GM23338 (cell line): ENCODE measurements at regions not wholly inside any gene's neighbourhood (a gene's known extent, or its start where the extent isn't known, plus 50 kb on each side); places are given as distances from the start of the nearest gene placed in this dataset.

ENCODE experiments used
- ATAC-seq: fragments of 200-7000 bp; cut with Tn5 transposase; 3 replicates; pipeline ENCODE4 v1.9.1; 2020
- DNase-seq: peaks from one replicate; pipeline ENCODE4 v3.0.0-alpha.2; 2015; ENCODE audit warnings: low spot score
- H2AFZ ChIP-seq: fragments of 200-600 bp; sonication (generic); 2 replicates; pipeline ENCODE4 v1.8.0; 2016; ENCODE audit warnings: antibody characterized with exemption, mild to moderate bottlenecking, moderate library complexity
- H3F3A ChIP-seq: fragments of 200-600 bp; sonication (generic); replicated peaks from 2 replicates; pipeline ENCODE4 v1.8.0; 2017; ENCODE audit warnings: antibody characterized with exemption, mixed run types, low read depth
- H3K27ac ChIP-seq: fragments of 200-600 bp; sonication (generic); 2 replicates; pipeline ENCODE4 v1.6.1; 2016; ENCODE audit warnings: low read depth
- H3K27me3 ChIP-seq: fragments of 200-600 bp; sonication (generic); 2 replicates; pipeline ENCODE4 v1.8.0; 2016; ENCODE audit warnings: mild to moderate bottlenecking, mixed run types, moderate library complexity; ENCODE audit not compliant: insufficient read depth
- H3K36me3 ChIP-seq: fragments of 200-600 bp; sonication (generic); 2 replicates; pipeline ENCODE4 v1.8.0; 2016; ENCODE audit warnings: mild to moderate bottlenecking; ENCODE audit not compliant: insufficient read depth
- H3K4me1 ChIP-seq: fragments of 200-600 bp; sonication (generic); 2 replicates; pipeline ENCODE4 v1.8.0; 2016; ENCODE audit warnings: mild to moderate bottlenecking, moderate library complexity; ENCODE audit not compliant: insufficient read depth
- H3K4me2 ChIP-seq: fragments of 200-600 bp; sonication (generic); 2 replicates; pipeline ENCODE4 v1.7.1; 2017; ENCODE audit warnings: mixed run types
- H3K4me3 ChIP-seq: fragments of 200-600 bp; sonication (generic); 2 replicates; pipeline ENCODE4 v1.6.1; 2016; ENCODE audit warnings: mixed run types
- H3K79me2 ChIP-seq: fragments of 200-600 bp; sonication (generic); replicated peaks from 2 replicates; pipeline ENCODE4 v1.8.0; 2017; ENCODE audit warnings: mild to moderate bottlenecking; ENCODE audit not compliant: insufficient read depth
- H3K9me2 ChIP-seq: fragments of 200-600 bp; sonication (generic); 2 replicates; pipeline ENCODE4 v1.8.0; 2017; ENCODE audit not compliant: insufficient read depth
- H4K20me1 ChIP-seq: fragments of 200-600 bp; sonication (generic); replicated peaks from 2 replicates; pipeline ENCODE4 v1.8.0; 2017; ENCODE audit warnings: mild to moderate bottlenecking; ENCODE audit not compliant: insufficient read depth
- H3K27ac Mint-ChIP-seq: 2 replicates; pipeline ENCODE4 v1.8.0; 2020; ENCODE audit warnings: inconsistent platforms, mild to moderate bottlenecking, moderate library complexity, mixed read lengths
- H3K27me3 Mint-ChIP-seq: 3 replicates; pipeline ENCODE4 v1.8.0; 2022; ENCODE audit warnings: low read depth, mild to moderate bottlenecking, moderate library complexity, mixed read lengths, inconsistent platforms; ENCODE audit not compliant: insufficient read depth, poor library complexity
- H3K36me3 Mint-ChIP-seq: 3 replicates; pipeline ENCODE4 v1.8.0; 2021; ENCODE audit warnings: low read depth, mild to moderate bottlenecking, inconsistent platforms, moderate library complexity, mixed read lengths
- H3K4me1 Mint-ChIP-seq: 3 replicates; pipeline ENCODE4 v1.8.0; 2020; ENCODE audit warnings: mild to moderate bottlenecking, inconsistent platforms, mixed read lengths
- H3K4me3 Mint-ChIP-seq: 3 replicates; pipeline ENCODE4 v1.8.0; 2021; ENCODE audit warnings: moderate library complexity, mild to moderate bottlenecking, inconsistent platforms, mixed read lengths
- H3K9me3 Mint-ChIP-seq: 3 replicates; pipeline ENCODE4 v1.8.0; 2020; ENCODE audit warnings: moderate library complexity, mild to moderate bottlenecking, inconsistent platforms, mixed read lengths
- CREB1 ChIP-seq: fragments of 250-450 bp; sonication (Bioruptor Pico); IDR thresholded peaks from 2 replicates; pipeline ENCODE4 v1.5.0; 2020; ENCODE audit warnings: low read depth, mild to moderate bottlenecking, moderate library complexity
- EZH2 ChIP-seq: fragments of 200-600 bp; sonication (generic); IDR thresholded peaks from one replicate; pipeline ENCODE4 v1.8.0; 2017; ENCODE audit warnings: antibody characterized with exemption, mild to moderate bottlenecking, low read depth; ENCODE audit not compliant: unreplicated experiment
- EZH2phosphoT487 ChIP-seq: fragments of 200-600 bp; sonication (generic); IDR thresholded peaks from one replicate; pipeline ENCODE4 v1.8.1; 2018; ENCODE audit warnings: antibody characterized with exemption; ENCODE audit not compliant: unreplicated experiment
- JUNB ChIP-seq: IDR thresholded peaks from one replicate; pipeline ENCODE4 v1.6.1; 2016; ENCODE audit warnings: antibody characterized with exemption; ENCODE audit not compliant: unreplicated experiment
- NANOG ChIP-seq: IDR thresholded peaks from 2 replicates; pipeline ENCODE4 v1.6.1; 2016; ENCODE audit warnings: antibody characterized with exemption, borderline replicate concordance
- POLR2AphosphoS5 ChIP-seq: IDR thresholded peaks from 2 replicates; pipeline ENCODE4 v1.6.1; 2016; ENCODE audit warnings: antibody characterized with exemption, low read depth
- STAT1 ChIP-seq: IDR thresholded peaks from one replicate; pipeline ENCODE4 v1.6.1; 2016; ENCODE audit warnings: antibody characterized with exemption; ENCODE audit not compliant: unreplicated experiment
- ZNF114 ChIP-seq: fragments of 250-450 bp; sonication (Bioruptor Pico); IDR thresholded peaks from 2 replicates; pipeline ENCODE4 v1.5.0; 2020; ENCODE audit warnings: mild to moderate bottlenecking, moderate library complexity
- ZNF331 ChIP-seq: fragments of 250-450 bp; sonication (Bioruptor Pico); IDR thresholded peaks from 2 replicates; pipeline ENCODE4 v1.5.0; 2020; ENCODE audit warnings: low read depth, mild to moderate bottlenecking, moderate library complexity
- TF ChIP-seq, protein P1 (sequence below), 2 experiments: fragments of 200-600 bp in 1 of 2; sonication (generic) in 1 of 2; conservative IDR thresholded peaks; 2 replicates each; pipeline versions ENCODE4 v1.5.1 to v1.6.1; 2016 to 2017; ENCODE audit warnings: antibody characterized with exemption in 2 of 2, low read depth in 2 of 2, mild to moderate bottlenecking in 2 of 2, moderate library complexity in 1 of 2
- TF ChIP-seq, protein P2 (sequence below): IDR thresholded peaks from 2 replicates; pipeline ENCODE4 v1.6.1; 2016; ENCODE audit warnings: antibody characterized with exemption
- TF ChIP-seq, protein P3 (sequence below): IDR thresholded peaks from one replicate; pipeline ENCODE4 v1.6.1; 2018; ENCODE audit warnings: antibody characterized with exemption; ENCODE audit not compliant: unreplicated experiment
- TF ChIP-seq, protein P4 (sequence below): fragments of 250-450 bp; sonication (Bioruptor Pico); IDR thresholded peaks from 2 replicates; pipeline ENCODE4 v1.5.0; 2020; ENCODE audit warnings: mild to moderate bottlenecking, moderate library complexity

DNA sequence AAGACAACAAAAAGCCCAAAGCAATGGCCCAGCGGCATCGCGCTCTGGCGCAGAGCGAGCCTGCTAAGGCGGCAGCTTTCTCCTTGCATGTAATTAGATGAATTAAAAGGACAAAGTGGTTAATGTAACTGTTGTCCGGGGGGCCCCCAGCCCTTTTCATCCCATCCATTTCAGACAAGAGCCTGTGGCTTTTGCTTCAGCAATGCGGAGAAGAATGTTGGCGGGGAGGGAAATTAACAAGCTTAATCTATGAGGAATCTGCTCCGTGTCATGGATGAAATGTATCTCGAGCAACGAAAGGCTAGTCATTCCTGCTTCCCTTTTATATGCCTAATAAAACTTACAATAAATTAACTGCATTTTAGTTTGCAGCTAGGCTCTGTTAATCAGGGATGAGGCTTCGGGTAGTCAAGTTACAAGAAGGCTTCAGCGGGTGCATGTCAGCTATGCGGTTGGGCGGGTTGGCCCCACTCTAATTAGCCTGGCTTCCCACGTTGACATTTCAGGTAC lies 203.3 kb downstream of the BUB3 start:
- Histone ChIP-seq H3K27ac (no peak overlapping the region), H3K4me1 (peaks cover 20% of the 10 kb centered on the region), H3F3A (no peaks in the 10 kb centered on the region), H3K79me2 (no peaks in the 10 kb centered on the region), H3K36me3 (no peaks in the 10 kb centered on the region), H2AFZ (no peak overlapping the region), H3K9me2 (0 out of 2 replicates have a peak, but pooled peaks cover 4% of the 10 kb centered on the region), H4K20me1 (no peaks in the 10 kb centered on the region), H3K4me2 (peak overlapping the region; percentile 25), H3K27me3 (no peaks in the 10 kb centered on the region), H3K4me3 (no peak overlapping the region)
- DNase-seq = peak; percentile 51
- peaks cover 29% of the 10 kb centered on the region for H3K4me1 Mint-ChIP-seq
- H3K9me3 Mint-ChIP-seq = no peaks in the 10 kb centered on the region; the same call in 2 of the 3 replicates
- H3K36me3 Mint-ChIP-seq = no peaks in the 10 kb centered on the region; the same call in 2 of the 3 replicates
- peak; percentile 79 for ATAC-seq
- H3K4me3 Mint-ChIP-seq = peak overlapping the region; percentile 28
- peaks cover 11% of the 10 kb centered on the region for H3K27me3 Mint-ChIP-seq
- no peak for TF ChIP-seq STAT1
- no peak for TF ChIP-seq JUNB
- no peak for TF ChIP-seq ZNF114 (CRISPR knock-in tag)
- no peak for TF ChIP-seq ZNF331 (CRISPR knock-in tag)
- TF ChIP-seq, protein P1, sequence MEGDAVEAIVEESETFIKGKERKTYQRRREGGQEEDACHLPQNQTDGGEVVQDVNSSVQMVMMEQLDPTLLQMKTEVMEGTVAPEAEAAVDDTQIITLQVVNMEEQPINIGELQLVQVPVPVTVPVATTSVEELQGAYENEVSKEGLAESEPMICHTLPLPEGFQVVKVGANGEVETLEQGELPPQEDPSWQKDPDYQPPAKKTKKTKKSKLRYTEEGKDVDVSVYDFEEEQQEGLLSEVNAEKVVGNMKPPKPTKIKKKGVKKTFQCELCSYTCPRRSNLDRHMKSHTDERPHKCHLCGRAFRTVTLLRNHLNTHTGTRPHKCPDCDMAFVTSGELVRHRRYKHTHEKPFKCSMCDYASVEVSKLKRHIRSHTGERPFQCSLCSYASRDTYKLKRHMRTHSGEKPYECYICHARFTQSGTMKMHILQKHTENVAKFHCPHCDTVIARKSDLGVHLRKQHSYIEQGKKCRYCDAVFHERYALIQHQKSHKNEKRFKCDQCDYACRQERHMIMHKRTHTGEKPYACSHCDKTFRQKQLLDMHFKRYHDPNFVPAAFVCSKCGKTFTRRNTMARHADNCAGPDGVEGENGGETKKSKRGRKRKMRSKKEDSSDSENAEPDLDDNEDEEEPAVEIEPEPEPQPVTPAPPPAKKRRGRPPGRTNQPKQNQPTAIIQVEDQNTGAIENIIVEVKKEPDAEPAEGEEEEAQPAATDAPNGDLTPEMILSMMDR (conservative IDR thresholded peaks at IDR 0.05; ENCODE audit: low read depth in 2 of 2) = no peak
- TF ChIP-seq POLR2AphosphoS5 = no peak
- TF ChIP-seq, protein P2, sequence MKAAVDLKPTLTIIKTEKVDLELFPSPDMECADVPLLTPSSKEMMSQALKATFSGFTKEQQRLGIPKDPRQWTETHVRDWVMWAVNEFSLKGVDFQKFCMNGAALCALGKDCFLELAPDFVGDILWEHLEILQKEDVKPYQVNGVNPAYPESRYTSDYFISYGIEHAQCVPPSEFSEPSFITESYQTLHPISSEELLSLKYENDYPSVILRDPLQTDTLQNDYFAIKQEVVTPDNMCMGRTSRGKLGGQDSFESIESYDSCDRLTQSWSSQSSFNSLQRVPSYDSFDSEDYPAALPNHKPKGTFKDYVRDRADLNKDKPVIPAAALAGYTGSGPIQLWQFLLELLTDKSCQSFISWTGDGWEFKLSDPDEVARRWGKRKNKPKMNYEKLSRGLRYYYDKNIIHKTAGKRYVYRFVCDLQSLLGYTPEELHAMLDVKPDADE = no peak
- no peak for TF ChIP-seq NANOG
- TF ChIP-seq, protein P3, sequence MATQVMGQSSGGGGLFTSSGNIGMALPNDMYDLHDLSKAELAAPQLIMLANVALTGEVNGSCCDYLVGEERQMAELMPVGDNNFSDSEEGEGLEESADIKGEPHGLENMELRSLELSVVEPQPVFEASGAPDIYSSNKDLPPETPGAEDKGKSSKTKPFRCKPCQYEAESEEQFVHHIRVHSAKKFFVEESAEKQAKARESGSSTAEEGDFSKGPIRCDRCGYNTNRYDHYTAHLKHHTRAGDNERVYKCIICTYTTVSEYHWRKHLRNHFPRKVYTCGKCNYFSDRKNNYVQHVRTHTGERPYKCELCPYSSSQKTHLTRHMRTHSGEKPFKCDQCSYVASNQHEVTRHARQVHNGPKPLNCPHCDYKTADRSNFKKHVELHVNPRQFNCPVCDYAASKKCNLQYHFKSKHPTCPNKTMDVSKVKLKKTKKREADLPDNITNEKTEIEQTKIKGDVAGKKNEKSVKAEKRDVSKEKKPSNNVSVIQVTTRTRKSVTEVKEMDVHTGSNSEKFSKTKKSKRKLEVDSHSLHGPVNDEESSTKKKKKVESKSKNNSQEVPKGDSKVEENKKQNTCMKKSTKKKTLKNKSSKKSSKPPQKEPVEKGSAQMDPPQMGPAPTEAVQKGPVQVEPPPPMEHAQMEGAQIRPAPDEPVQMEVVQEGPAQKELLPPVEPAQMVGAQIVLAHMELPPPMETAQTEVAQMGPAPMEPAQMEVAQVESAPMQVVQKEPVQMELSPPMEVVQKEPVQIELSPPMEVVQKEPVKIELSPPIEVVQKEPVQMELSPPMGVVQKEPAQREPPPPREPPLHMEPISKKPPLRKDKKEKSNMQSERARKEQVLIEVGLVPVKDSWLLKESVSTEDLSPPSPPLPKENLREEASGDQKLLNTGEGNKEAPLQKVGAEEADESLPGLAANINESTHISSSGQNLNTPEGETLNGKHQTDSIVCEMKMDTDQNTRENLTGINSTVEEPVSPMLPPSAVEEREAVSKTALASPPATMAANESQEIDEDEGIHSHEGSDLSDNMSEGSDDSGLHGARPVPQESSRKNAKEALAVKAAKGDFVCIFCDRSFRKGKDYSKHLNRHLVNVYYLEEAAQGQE = no peak
- no peak for TF ChIP-seq EZH2phosphoT487
- TF ChIP-seq, protein P4, sequence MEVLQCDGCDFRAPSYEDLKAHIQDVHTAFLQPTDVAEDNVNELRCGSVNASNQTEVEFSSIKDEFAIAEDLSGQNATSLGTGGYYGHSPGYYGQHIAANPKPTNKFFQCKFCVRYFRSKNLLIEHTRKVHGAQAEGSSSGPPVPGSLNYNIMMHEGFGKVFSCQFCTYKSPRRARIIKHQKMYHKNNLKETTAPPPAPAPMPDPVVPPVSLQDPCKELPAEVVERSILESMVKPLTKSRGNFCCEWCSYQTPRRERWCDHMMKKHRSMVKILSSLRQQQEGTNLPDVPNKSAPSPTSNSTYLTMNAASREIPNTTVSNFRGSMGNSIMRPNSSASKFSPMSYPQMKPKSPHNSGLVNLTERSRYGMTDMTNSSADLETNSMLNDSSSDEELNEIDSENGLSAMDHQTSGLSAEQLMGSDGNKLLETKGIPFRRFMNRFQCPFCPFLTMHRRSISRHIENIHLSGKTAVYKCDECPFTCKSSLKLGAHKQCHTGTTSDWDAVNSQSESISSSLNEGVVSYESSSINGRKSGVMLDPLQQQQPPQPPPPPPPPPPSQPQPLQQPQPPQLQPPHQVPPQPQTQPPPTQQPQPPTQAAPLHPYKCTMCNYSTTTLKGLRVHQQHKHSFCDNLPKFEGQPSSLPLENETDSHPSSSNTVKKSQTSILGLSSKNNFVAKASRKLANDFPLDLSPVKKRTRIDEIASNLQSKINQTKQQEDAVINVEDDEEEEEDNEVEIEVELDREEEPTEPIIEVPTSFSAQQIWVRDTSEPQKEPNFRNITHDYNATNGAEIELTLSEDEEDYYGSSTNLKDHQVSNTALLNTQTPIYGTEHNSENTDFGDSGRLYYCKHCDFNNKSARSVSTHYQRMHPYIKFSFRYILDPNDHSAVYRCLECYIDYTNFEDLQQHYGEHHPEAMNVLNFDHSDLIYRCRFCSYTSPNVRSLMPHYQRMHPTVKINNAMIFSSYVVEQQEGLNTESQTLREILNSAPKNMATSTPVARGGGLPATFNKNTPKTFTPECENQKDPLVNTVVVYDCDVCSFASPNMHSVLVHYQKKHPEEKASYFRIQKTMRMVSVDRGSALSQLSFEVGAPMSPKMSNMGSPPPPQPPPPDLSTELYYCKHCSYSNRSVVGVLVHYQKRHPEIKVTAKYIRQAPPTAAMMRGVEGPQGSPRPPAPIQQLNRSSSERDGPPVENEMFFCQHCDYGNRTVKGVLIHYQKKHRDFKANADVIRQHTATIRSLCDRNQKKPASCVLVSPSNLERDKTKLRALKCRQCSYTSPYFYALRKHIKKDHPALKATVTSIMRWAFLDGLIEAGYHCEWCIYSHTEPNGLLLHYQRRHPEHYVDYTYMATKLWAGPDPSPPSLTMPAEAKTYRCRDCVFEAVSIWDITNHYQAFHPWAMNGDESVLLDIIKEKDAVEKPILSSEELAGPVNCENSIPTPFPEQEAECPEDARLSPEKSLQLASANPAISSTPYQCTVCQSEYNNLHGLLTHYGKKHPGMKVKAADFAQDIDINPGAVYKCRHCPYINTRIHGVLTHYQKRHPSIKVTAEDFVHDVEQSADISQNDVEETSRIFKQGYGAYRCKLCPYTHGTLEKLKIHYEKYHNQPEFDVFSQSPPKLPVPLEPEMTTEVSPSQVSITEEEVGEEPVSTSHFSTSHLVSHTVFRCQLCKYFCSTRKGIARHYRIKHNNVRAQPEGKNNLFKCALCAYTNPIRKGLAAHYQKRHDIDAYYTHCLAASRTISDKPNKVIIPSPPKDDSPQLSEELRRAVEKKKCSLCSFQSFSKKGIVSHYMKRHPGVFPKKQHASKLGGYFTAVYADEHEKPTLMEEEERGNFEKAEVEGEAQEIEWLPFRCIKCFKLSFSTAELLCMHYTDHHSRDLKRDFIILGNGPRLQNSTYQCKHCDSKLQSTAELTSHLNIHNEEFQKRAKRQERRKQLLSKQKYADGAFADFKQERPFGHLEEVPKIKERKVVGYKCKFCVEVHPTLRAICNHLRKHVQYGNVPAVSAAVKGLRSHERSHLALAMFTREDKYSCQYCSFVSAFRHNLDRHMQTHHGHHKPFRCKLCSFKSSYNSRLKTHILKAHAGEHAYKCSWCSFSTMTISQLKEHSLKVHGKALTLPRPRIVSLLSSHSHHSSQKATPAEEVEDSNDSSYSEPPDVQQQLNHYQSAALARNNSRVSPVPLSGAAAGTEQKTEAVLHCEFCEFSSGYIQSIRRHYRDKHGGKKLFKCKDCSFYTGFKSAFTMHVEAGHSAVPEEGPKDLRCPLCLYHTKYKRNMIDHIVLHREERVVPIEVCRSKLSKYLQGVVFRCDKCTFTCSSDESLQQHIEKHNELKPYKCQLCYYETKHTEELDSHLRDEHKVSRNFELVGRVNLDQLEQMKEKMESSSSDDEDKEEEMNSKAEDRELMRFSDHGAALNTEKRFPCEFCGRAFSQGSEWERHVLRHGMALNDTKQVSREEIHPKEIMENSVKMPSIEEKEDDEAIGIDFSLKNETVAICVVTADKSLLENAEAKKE (CRISPR knock-in tag) = no peak
- no peak for TF ChIP-seq EZH2
- no peak for TF ChIP-seq CREB1 (CRISPR knock-in tag)
- no peak overlapping the region for H3K27ac Mint-ChIP-seq
